H4 (cell line): ENCODE measurements at regions not wholly inside any gene's neighbourhood (a gene's known extent, or its start where the extent isn't known, plus 50 kb on each side); places are given as distances from the start of the nearest gene placed in this dataset.
A peak's percentile ranks its signal among the peaks of the same experiment; 100 is the strongest.

Experiments used
- DNase-seq: peaks from one replicate; pipeline ENCODE4 v3.0.0-alpha.2; 2015; ENCODE audit warnings: low spot score

GRCh38 chr11:30811226-30811755 lies 225.1 kb upstream of the MPPED2 start:
- no peak for DNase-seq

- no peak for DNase-seq
These were observed 224.0 kb upstream of the MPPED2 start for GRCh38 chr11:30810116-30810515.

GRCh38 chr11:30801357-30801756 lies 215.2 kb upstream of the MPPED2 start:
- DNase-seq: no peak

GRCh38 chr11:30800904-30801303 lies 214.8 kb upstream of the MPPED2 start:
- DNase-seq: no peak

GRCh38 chr11:30798547-30799236 lies 212.5 kb upstream of the MPPED2 start:
- DNase-seq: no peak

- DNase-seq: peak; percentile 77
These were observed 203.1 kb upstream of the MPPED2 start for GRCh38 chr11:30789270-30789669.

GRCh38 chr11:30788849-30789248 lies 202.7 kb upstream of the MPPED2 start:
- peak; percentile 20 for DNase-seq

- peak; percentile 27 for DNase-seq
These were observed 200.3 kb upstream of the MPPED2 start for GRCh38 chr11:30786256-30787110.

- no peak for DNase-seq
These were observed 192.4 kb upstream of the MPPED2 start for GRCh38 chr11:30778596-30778995.

- no peak for DNase-seq
These were observed 189.0 kb upstream of the MPPED2 start for GRCh38 chr11:30775233-30775522.

GRCh38 chr11:30774496-30775232 lies 188.5 kb upstream of the MPPED2 start:
- DNase-seq: no peak

GRCh38 chr11:30772908-30773307 lies 186.8 kb upstream of the MPPED2 start:
- no peak for DNase-seq

GRCh38 chr11:30763951-30764350 lies 177.8 kb upstream of the MPPED2 start:
- DNase-seq: no peak

- DNase-seq: no peak
These were observed 176.0 kb upstream of the MPPED2 start for GRCh38 chr11:30762188-30762587.

GRCh38 chr11:30760345-30760744 lies 174.2 kb upstream of the MPPED2 start:
- no peak for DNase-seq

- DNase-seq: no peak
These were observed 172.9 kb upstream of the MPPED2 start for GRCh38 chr11:30758946-30759504.

GRCh38 chr11:30758518-30758917 lies 172.4 kb upstream of the MPPED2 start:
- DNase-seq: no peak

GRCh38 chr11:30758012-30758411 lies 171.9 kb upstream of the MPPED2 start:
- DNase-seq: no peak

- DNase-seq: no peak
These were observed 167.8 kb upstream of the MPPED2 start for GRCh38 chr11:30753994-30754393.

- DNase-seq: no peak
These were observed 167.4 kb upstream of the MPPED2 start for GRCh38 chr11:30753504-30753903.

- DNase-seq: no peak
These were observed 163.1 kb upstream of the MPPED2 start for GRCh38 chr11:30749268-30749667.

GRCh38 chr11:30741039-30741550 lies 154.9 kb upstream of the MPPED2 start:
- peak; percentile 77 for DNase-seq
